ENCODE measurements at regions not wholly inside any gene's neighbourhood (a gene's known extent, or its start where the extent isn't known, plus 50 kb on each side); places are given as distances from the start of the nearest gene placed in this dataset.

GRCh38 chr4:131337936-131338335 lies 1811.2 kb upstream of the PCDH10 start:
- TF ChIP-seq, protein P1, sequence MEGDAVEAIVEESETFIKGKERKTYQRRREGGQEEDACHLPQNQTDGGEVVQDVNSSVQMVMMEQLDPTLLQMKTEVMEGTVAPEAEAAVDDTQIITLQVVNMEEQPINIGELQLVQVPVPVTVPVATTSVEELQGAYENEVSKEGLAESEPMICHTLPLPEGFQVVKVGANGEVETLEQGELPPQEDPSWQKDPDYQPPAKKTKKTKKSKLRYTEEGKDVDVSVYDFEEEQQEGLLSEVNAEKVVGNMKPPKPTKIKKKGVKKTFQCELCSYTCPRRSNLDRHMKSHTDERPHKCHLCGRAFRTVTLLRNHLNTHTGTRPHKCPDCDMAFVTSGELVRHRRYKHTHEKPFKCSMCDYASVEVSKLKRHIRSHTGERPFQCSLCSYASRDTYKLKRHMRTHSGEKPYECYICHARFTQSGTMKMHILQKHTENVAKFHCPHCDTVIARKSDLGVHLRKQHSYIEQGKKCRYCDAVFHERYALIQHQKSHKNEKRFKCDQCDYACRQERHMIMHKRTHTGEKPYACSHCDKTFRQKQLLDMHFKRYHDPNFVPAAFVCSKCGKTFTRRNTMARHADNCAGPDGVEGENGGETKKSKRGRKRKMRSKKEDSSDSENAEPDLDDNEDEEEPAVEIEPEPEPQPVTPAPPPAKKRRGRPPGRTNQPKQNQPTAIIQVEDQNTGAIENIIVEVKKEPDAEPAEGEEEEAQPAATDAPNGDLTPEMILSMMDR (optimal IDR thresholded peaks at IDR 0.05 in 1 of 3, IDR thresholded peaks at IDR 0.05 in 1 of 3, conservative IDR thresholded peaks at IDR 0.05 in 1 of 3; ENCODE audit: extremely low read depth in 1 of 3, insufficient read depth in 2 of 3, low read length in 3 of 3): no peak
- TF ChIP-seq EZH2 (IDR thresholded peaks at IDR 0.05; ENCODE audit: low read length): no peak
